Epithelial cell of proximal tubule (primary cell): ENCODE measurements at regions not wholly inside any gene's neighbourhood (a gene's known extent, or its start where the extent isn't known, plus 50 kb on each side); places are given as distances from the start of the nearest gene placed in this dataset.

Source experiments
- DNase-seq: peaks from one replicate; pipeline ENCODE4 v3.0.0-alpha.2; 2011; ENCODE audit warnings: low read depth
- H3K4me3 ChIP-seq: 2 replicates; pipeline ENCODE4 v1.5.1; 2011; ENCODE audit warnings: low read depth, mild to moderate bottlenecking, low read length
- TF ChIP-seq, protein P1 (sequence below): conservative IDR thresholded peaks from 2 replicates; pipeline ENCODE4 v1.5.1; 2012; ENCODE audit warnings: low read depth, mild to moderate bottlenecking, low read length

DNA sequence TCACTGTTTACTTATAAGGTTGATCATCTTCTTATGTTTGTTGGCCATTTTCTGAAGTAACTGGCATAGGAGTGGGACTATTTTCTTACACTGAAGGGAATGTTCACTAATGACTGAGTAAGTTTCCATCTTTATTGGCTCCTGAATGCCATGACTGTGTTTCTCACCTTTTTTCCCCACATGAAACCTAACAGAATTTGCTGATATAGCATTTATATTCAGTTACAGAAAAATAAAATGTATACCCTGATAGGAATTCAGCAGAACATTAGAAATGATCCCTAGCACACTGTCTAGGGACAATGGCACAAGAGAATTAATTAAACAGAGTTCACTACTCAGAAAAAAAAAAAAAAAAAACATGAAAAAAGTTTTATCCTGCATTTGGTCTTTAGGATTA is 1465.1 kb upstream of the C9orf72 start:
- no peak overlapping the region for H3K4me3 ChIP-seq
- TF ChIP-seq, protein P1, sequence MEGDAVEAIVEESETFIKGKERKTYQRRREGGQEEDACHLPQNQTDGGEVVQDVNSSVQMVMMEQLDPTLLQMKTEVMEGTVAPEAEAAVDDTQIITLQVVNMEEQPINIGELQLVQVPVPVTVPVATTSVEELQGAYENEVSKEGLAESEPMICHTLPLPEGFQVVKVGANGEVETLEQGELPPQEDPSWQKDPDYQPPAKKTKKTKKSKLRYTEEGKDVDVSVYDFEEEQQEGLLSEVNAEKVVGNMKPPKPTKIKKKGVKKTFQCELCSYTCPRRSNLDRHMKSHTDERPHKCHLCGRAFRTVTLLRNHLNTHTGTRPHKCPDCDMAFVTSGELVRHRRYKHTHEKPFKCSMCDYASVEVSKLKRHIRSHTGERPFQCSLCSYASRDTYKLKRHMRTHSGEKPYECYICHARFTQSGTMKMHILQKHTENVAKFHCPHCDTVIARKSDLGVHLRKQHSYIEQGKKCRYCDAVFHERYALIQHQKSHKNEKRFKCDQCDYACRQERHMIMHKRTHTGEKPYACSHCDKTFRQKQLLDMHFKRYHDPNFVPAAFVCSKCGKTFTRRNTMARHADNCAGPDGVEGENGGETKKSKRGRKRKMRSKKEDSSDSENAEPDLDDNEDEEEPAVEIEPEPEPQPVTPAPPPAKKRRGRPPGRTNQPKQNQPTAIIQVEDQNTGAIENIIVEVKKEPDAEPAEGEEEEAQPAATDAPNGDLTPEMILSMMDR = no peak
- no peak for DNase-seq

- DNase-seq = no peak
- TF ChIP-seq, protein P1 = no peak
- no peak overlapping the region for H3K4me3 ChIP-seq
These were observed 1466.0 kb upstream of the C9orf72 start for GRCh38 chr9:29039258-29039657.

DNA sequence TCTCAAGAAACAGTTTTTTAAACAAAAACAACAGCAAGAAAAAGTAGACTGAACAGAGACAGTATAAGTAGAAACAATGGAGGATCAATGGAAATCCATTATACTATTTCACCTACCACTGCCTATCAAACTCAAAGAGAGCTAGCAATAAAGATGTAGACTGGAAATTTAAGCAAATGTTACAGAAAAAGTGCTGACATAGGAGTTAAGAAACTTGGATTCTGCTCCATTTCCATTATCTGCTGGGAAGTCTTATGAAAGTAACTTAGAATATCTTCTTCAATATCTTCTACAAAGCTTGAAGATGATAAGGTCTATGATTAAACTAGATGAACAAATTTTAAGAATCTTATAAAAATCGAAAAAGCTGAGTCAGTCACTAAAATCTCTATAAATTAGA is 1469.8 kb upstream of the C9orf72 start:
- TF ChIP-seq, protein P1 = no peak

GRCh38 chr9:29044959-29045358 is 1471.7 kb upstream of the C9orf72 start:
- no peak overlapping the region for H3K4me3 ChIP-seq
- no peak for DNase-seq
- TF ChIP-seq, protein P1 = no peak

More for the DNA sequence above, 1469.8 kb upstream of the C9orf72 start:
- DNase-seq = no peak
- no peak overlapping the region for H3K4me3 ChIP-seq

- TF ChIP-seq, protein P1 = no peak
- no peak for DNase-seq
- H3K4me3 ChIP-seq = no peak overlapping the region
These were observed 1486.8 kb upstream of the C9orf72 start for GRCh38 chr9:29060041-29060440.

GRCh38 chr9:29062446-29062845 is 1489.2 kb upstream of the C9orf72 start:
- H3K4me3 ChIP-seq = no peak overlapping the region
- TF ChIP-seq, protein P1 = no peak
- DNase-seq = no peak

GRCh38 chr9:29063031-29063430 is 1489.8 kb upstream of the C9orf72 start:
- H3K4me3 ChIP-seq = no peak overlapping the region
- DNase-seq = no peak
- TF ChIP-seq, protein P1 = no peak
